NCI-H2171 treated with DMSO at 0.1 percent for 48 hours (cell line): ENCODE measurements at regions not wholly inside any gene's neighbourhood (a gene's known extent, or its start where the extent isn't known, plus 50 kb on each side); places are given as distances from the start of the nearest gene placed in this dataset.

Experiments used
- DNase-seq: peaks from one replicate; lab custom pipeline; 2025; lab: John Stamatoyannopoulos, UW

GRCh38 chrX:8319359-8319758 is 145.3 kb upstream of the VCX3B start:
- no peak for DNase-seq

- DNase-seq: no peak
Measured at GRCh38 chrX:8323356-8323755, 141.3 kb upstream of the VCX3B start.

GRCh38 chrX:8341814-8342590 is 122.6 kb upstream of the VCX3B start:
- no peak for DNase-seq

GRCh38 chrX:8345473-8345872 is 119.2 kb upstream of the VCX3B start:
- DNase-seq: no peak

- no peak for DNase-seq
Measured at GRCh38 chrX:8346060-8346459, 118.6 kb upstream of the VCX3B start.

GRCh38 chrX:8346892-8347291 is 117.7 kb upstream of the VCX3B start:
- no peak for DNase-seq

GRCh38 chrX:8349816-8350544 is 114.7 kb upstream of the VCX3B start:
- DNase-seq: no peak

- no peak for DNase-seq
Measured at GRCh38 chrX:8358302-8358701, 106.3 kb upstream of the VCX3B start.

- peak; percentile 68 for DNase-seq
Measured at GRCh38 chrX:8364369-8365141, 100.1 kb upstream of the VCX3B start.

GRCh38 chrX:8366481-8366880 is 98.1 kb upstream of the VCX3B start:
- no peak for DNase-seq

GRCh38 chrX:8374041-8374825 is 90.4 kb upstream of the VCX3B start:
- DNase-seq: no peak

- no peak for DNase-seq
Measured at GRCh38 chrX:8377041-8377440, 87.6 kb upstream of the VCX3B start.

GRCh38 chrX:8390771-8391170 is 73.9 kb upstream of the VCX3B start:
- no peak for DNase-seq

- no peak for DNase-seq
Measured at GRCh38 chrX:8403988-8404387, 60.6 kb upstream of the VCX3B start.

GRCh38 chrX:8404471-8404870 is 60.2 kb upstream of the VCX3B start:
- DNase-seq: no peak

GRCh38 chrX:8404926-8405325 is 59.7 kb upstream of the VCX3B start:
- no peak for DNase-seq

- DNase-seq: no peak
Measured at GRCh38 chrX:8405631-8406030, 59.0 kb upstream of the VCX3B start.

- no peak for DNase-seq
Measured at GRCh38 chrX:8413279-8413678, 51.4 kb upstream of the VCX3B start.
